IMR-90 (cell line): ENCODE measurements at regions not wholly inside any gene's neighbourhood (a gene's known extent, or its start where the extent isn't known, plus 50 kb on each side); places are given as distances from the start of the nearest gene placed in this dataset.

Experiments
- ATAC-seq: fragments of 200-7000 bp; cut with Tn5 transposase; 2 replicates; pipeline ENCODE4 v1.9.1; 2020; ENCODE audit warnings: low read depth, mild to moderate bottlenecking, moderate library complexity
- BruUV-seq: library from RNA; stranded (reverse); fragments of 400-500 nt; replicated peaks from 2 replicates; lab custom pipeline; 2021; lab: Mats Ljungman, UMichigan
- CTCF ChIA-PET: fragments of 300-600 bp; formaldehyde crosslinking; extraction: SDS; loops from one replicate; lab custom pipeline; 2021; ENCODE audit warnings: antibody characterized with exemption; lab: Yijun Ruan, JAX
- POLR2A ChIA-PET: fragments of 300-600 bp; sonication (Branson Sonifier 250); formaldehyde crosslinking; loops from one replicate; lab custom pipeline; 2022; ENCODE audit warnings: antibody characterized with exemption; ENCODE audit not compliant: unreplicated experiment; lab: Charles Lee
- DNase-seq: peaks from one replicate; pipeline ENCODE4 v3.0.0; 2013
- H2AFZ ChIP-seq: replicated peaks from 2 replicates; pipeline ENCODE3; 2013; ENCODE audit warnings: low read length, mild to moderate bottlenecking; ENCODE audit not compliant: poor library complexity
- H2AK5ac ChIP-seq: 2 replicates; pipeline ENCODE4 v1.6.1; 2013; ENCODE audit warnings: low read depth, low read length, inconsistent platforms
- H2AK9ac ChIP-seq: replicated peaks from 2 replicates; pipeline ENCODE3; 2013; ENCODE audit warnings: mild to moderate bottlenecking, low read depth, low read length, moderate library complexity; ENCODE audit not compliant: poor library complexity
- H2BK120ac ChIP-seq: 2 replicates; pipeline ENCODE4 v1.6.1; 2013; ENCODE audit warnings: low read depth, low read length, inconsistent platforms
- H2BK15ac ChIP-seq: 3 replicates; pipeline ENCODE4 v1.6.1; 2013; ENCODE audit warnings: low read depth, low read length, inconsistent platforms
- H2BK20ac ChIP-seq: 2 replicates; pipeline ENCODE4 v1.6.1; 2013; ENCODE audit warnings: low read depth, mild to moderate bottlenecking, inconsistent platforms, low read length, moderate library complexity
- H2BK5ac ChIP-seq: 2 replicates; pipeline ENCODE4 v1.6.1; 2013; ENCODE audit warnings: mild to moderate bottlenecking, low read depth, low read length, inconsistent platforms; ENCODE audit not compliant: poor library complexity, severe bottlenecking
- H3K14ac ChIP-seq: replicated peaks from 2 replicates; pipeline ENCODE4 v1.6.1; 2013; ENCODE audit warnings: low read depth, low read length, inconsistent platforms
- H3K18ac ChIP-seq: 2 replicates; pipeline ENCODE4 v1.6.1; 2013; ENCODE audit warnings: low read depth, low read length, control low read depth
- H3K23ac ChIP-seq: 2 replicates; pipeline ENCODE4 v1.6.1; 2013; ENCODE audit warnings: low read depth, low read length, inconsistent platforms
- H3K27ac ChIP-seq: 2 replicates; pipeline ENCODE4 v1.5.1; 2013; ENCODE audit warnings: mild to moderate bottlenecking, control low read depth, low read length; ENCODE audit not compliant: insufficient read depth
- H3K27me3 ChIP-seq: 2 replicates; pipeline ENCODE4 v1.6.1; 2013; ENCODE audit warnings: low read length; ENCODE audit not compliant: control insufficient read depth, insufficient read depth
- H3K36me3 ChIP-seq: 2 replicates; pipeline ENCODE4 v1.6.1; 2013; ENCODE audit warnings: low read length, mixed read lengths; ENCODE audit not compliant: control insufficient read depth, insufficient read depth
- H3K4ac ChIP-seq: 2 replicates; pipeline ENCODE4 v1.6.1; 2013; ENCODE audit warnings: low read depth, low read length, inconsistent platforms
- H3K4me1 ChIP-seq: 2 replicates; pipeline ENCODE4 v1.6.1; 2013; ENCODE audit warnings: low read length, mixed read lengths; ENCODE audit not compliant: control insufficient read depth, insufficient read depth
- H3K4me2 ChIP-seq: 2 replicates; pipeline ENCODE4 v1.6.1; 2013; ENCODE audit warnings: low read depth, mild to moderate bottlenecking, control low read depth, low read length, moderate library complexity
- H3K4me3 ChIP-seq: 2 replicates; pipeline ENCODE4 v1.5.1; 2013; ENCODE audit warnings: low read depth, mild to moderate bottlenecking, control low read depth, low read length, moderate library complexity; ENCODE audit not compliant: insufficient read depth
- H3K56ac ChIP-seq: 2 replicates; pipeline ENCODE4 v1.6.1; 2013; ENCODE audit warnings: low read length, inconsistent platforms; ENCODE audit not compliant: insufficient read depth; ENCODE audit errors: extremely low read depth
- H3K79me1 ChIP-seq, 2 experiments: 2 replicates each; pipeline ENCODE4 v1.6.1; 2013; ENCODE audit warnings: low read length in 2 of 2, inconsistent platforms in 1 of 2, low read depth in 1 of 2
- H3K9ac ChIP-seq: 2 replicates; pipeline ENCODE4 v1.6.1; 2013; ENCODE audit warnings: low read depth, low read length, control low read depth
- H3K9me1 ChIP-seq: 2 replicates; pipeline ENCODE4 v1.6.1; 2013; ENCODE audit warnings: low read length, inconsistent platforms; ENCODE audit not compliant: insufficient read depth
- H3K9me3 ChIP-seq: 2 replicates; pipeline ENCODE4 v1.6.1; 2013; ENCODE audit warnings: low read length; ENCODE audit not compliant: control insufficient read depth, insufficient read depth
- H4K20me1 ChIP-seq: 2 replicates; pipeline ENCODE4 v1.6.1; 2013; ENCODE audit warnings: low read length, inconsistent platforms; ENCODE audit not compliant: insufficient read depth
- H4K5ac ChIP-seq: 2 replicates; pipeline ENCODE4 v1.6.1; 2013; ENCODE audit warnings: mild to moderate bottlenecking, low read depth, low read length, control low read depth
- H4K8ac ChIP-seq, 2 experiments: 2 replicates each; pipeline ENCODE4 v1.6.1; 2013; ENCODE audit warnings: low read depth in 2 of 2, low read length in 2 of 2, control low read depth in 1 of 2, inconsistent platforms in 1 of 2
- H4K91ac ChIP-seq: 2 replicates; pipeline ENCODE4 v1.6.1; 2013; ENCODE audit warnings: low read depth, low read length, inconsistent platforms; ENCODE audit not compliant: insufficient read depth
- CEBPB ChIP-seq: IDR thresholded peaks from 2 replicates; pipeline ENCODE4 v1.6.1; 2012; ENCODE audit warnings: low read depth, low read length, improper control_type of control experiment
- CHD1 ChIP-seq: IDR thresholded peaks from 2 replicates; pipeline ENCODE4 v1.6.1; 2012; ENCODE audit warnings: low read depth, low read length, improper control_type of control experiment
- FOS ChIP-seq: fragments of 150-350 bp; IDR thresholded peaks from 2 replicates; pipeline ENCODE4 v1.6.1; 2016; ENCODE audit warnings: low read depth, low read length
- MAFK ChIP-seq: IDR thresholded peaks from 2 replicates; pipeline ENCODE4 v1.6.1; 2012; ENCODE audit warnings: low read depth, low read length, improper control_type of control experiment
- MAZ ChIP-seq: IDR thresholded peaks from 2 replicates; pipeline ENCODE4 v1.6.1; 2012; ENCODE audit warnings: low read depth, mild to moderate bottlenecking, low read length, improper control_type of control experiment, moderate library complexity, borderline replicate concordance
- POLR2A ChIP-seq: IDR thresholded peaks from 2 replicates; pipeline ENCODE4 v1.6.1; 2012; ENCODE audit warnings: mild to moderate bottlenecking, low read depth, low read length
- RAD21 ChIP-seq: IDR thresholded peaks from 2 replicates; pipeline ENCODE4 v1.6.1; 2012; ENCODE audit warnings: low read length, improper control_type of control experiment
- RCOR1 ChIP-seq: IDR thresholded peaks from 2 replicates; pipeline ENCODE4 v1.6.1; 2012; ENCODE audit warnings: mild to moderate bottlenecking, low read length, improper control_type of control experiment; ENCODE audit not compliant: insufficient replicate concordance
- RFX5 ChIP-seq: IDR thresholded peaks from 2 replicates; pipeline ENCODE4 v1.8.0; 2012; ENCODE audit warnings: low read depth, mild to moderate bottlenecking, low read length, moderate library complexity
- SMC3 ChIP-seq: fragments of 150-350 bp; IDR thresholded peaks from 2 replicates; pipeline ENCODE4 v1.6.1; 2016; ENCODE audit warnings: low read depth, mild to moderate bottlenecking, antibody characterized with exemption, low read length, moderate library complexity
- USF2 ChIP-seq: fragments of 150-350 bp; IDR thresholded peaks from 2 replicates; pipeline ENCODE4 v1.6.1; 2017; ENCODE audit warnings: mild to moderate bottlenecking, antibody characterized with exemption, low read length, low read depth
- WGBS, 2 experiments: methylation state at CpG; one replicate each; pipeline versions ENCODE4 v1.1.5 to v1.1.7; 2013; ENCODE audit warnings: missing lambda C conversion rate in 2 of 2; ENCODE audit not compliant: insufficient read length in 1 of 2; ENCODE audit errors: extremely low coverage in 2 of 2; 5-methylcytosine and 5-hydroxymethylcytosine counted together
- dilution Hi-C: fragments of 300-500 bp; cut with HindIII; formaldehyde crosslinking; loops from one replicate; pipeline ENCODE4 v1.14.3; 2018; ENCODE audit warnings: low sequenced_read_pairs; ENCODE audit not compliant: unreplicated experiment
- in situ Hi-C: fragments of 300-500 bp; cut with MboI; formaldehyde crosslinking; loops from 3 replicates; pipeline ENCODE4 v1.14.3; 2019; ENCODE audit warnings: low sequenced_read_pairs, inconsistent platforms, mixed read lengths
- intact Hi-C: fragments of 100-400 bp; cut with micrococcal nuclease; formaldehyde crosslinking; loops from 2 replicates; pipeline ENCODE4 v1.10.0; 2022

- Histone ChIP-seq H3K18ac (no peak overlapping the region), H4K8ac (no peak overlapping the region), H2BK15ac (no peak overlapping the region), H3K14ac (no peak overlapping the region), H3K9me1 (no peaks in the 10 kb centered on the region), H2AFZ (no peak overlapping the region), H3K4me3 (no peak overlapping the region), H2BK120ac (no peak overlapping the region), H4K91ac (no peak overlapping the region), H3K4ac (no peak overlapping the region), H3K4me2 (no peak overlapping the region), H4K5ac (no peak overlapping the region), H3K9ac (no peak overlapping the region), H3K27ac (no peak overlapping the region), H4K20me1 (no peaks in the 10 kb centered on the region), H2AK9ac (no peak overlapping the region), H2AK5ac (no peak overlapping the region), H3K36me3 (no peaks in the 10 kb centered on the region), H3K79me1 (no peaks in the 10 kb centered on the region), H2BK5ac (no peak overlapping the region), H3K27me3 (no peaks in the 10 kb centered on the region; the same call in 1 of the 2 replicates), H2BK20ac (no peak overlapping the region), H3K9me3 (no peaks in the 10 kb centered on the region), H3K23ac (no peak overlapping the region), H3K4me1 (no peaks in the 10 kb centered on the region), H3K56ac (no peak overlapping the region)
- TF ChIP-seq RFX5 (no peak), RAD21 (no peak), USF2 (no peak), CEBPB (no peak), MAFK (no peak), POLR2A (no peak), CHD1 (no peak), MAZ (no peak), SMC3 (no peak), FOS (no peak), RCOR1 (no peak)
- no peak for DNase-seq
- ChIA-PET POLR2A (no interaction called here), CTCF (no interaction called here)
- ATAC-seq: no peak
- intact Hi-C loops (no loop called here), dilution Hi-C loops (no loop called here), in situ Hi-C loops (no loop called here)
- no TSS peak for BruUV-seq
- WGBS, 2 experiments: 65% methylated on average over 3 of the region's 5 CpGs; no CpG with 5 or more reads in 1 of the 2 experiments
These were observed 65.9 kb upstream of the TEX51 start for GRCh38 chr2:126832757-126833156.
